ENCODE measurements at regions not wholly inside any gene's neighbourhood (a gene's known extent, or its start where the extent isn't known, plus 50 kb on each side); places are given as distances from the start of the nearest gene placed in this dataset.
"Not testable (repeated sequence)": the region's sequence is repeated elsewhere in the genome, so short reads cannot be mapped to it uniquely, and the experiment has no call there.

DNA sequence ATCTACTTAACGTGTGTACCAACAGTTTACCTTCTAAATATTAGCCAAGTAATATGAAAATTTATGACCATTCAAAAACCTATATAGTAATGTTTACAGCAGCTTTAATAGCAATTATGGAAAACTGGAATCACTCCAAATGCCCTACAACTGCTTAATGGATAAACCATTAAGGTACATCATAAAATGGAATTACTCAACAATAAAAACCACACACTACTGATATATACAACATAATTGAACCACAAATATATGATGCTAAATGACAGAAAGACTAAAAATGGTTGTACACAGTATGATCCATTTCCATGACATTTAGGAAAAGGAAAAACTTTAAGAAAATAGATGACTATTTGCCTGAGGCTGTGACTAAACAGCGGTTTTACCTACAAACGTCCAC lies 467.1 kb upstream of the EPHA6 start:
- Mint-ChIP-seq H3K4me3 (no peak overlapping the region), H3K36me3 (no peaks in the 10 kb centered on the region), H3K27ac (no peak overlapping the region), H3K9me3 (peaks cover 0 to 19% (median 6%) of the 10 kb centered on the region in 9 donors), H3K27me3 (no peaks in the 10 kb centered on the region), H3K4me1 (no peaks in the 10 kb centered on the region)
- ATAC-seq (no peak), DNase-seq (no peak)
- POLR2A ChIA-PET = no interaction called here

- H3K27me3 Mint-ChIP-seq, H3K4me3 Mint-ChIP-seq, H3K4me1 Mint-ChIP-seq, H3K27ac Mint-ChIP-seq, H3K36me3 Mint-ChIP-seq, POLR2A ChIA-PET, DNase-seq, ATAC-seq: not testable (repeated sequence)
- peaks cover 3 to 19% (median 8%) of the 10 kb centered on the region in 9 donors for H3K9me3 Mint-ChIP-seq
Observed at GRCh38 chr3:96351598-96351997, 462.8 kb upstream of the EPHA6 start.

DNA sequence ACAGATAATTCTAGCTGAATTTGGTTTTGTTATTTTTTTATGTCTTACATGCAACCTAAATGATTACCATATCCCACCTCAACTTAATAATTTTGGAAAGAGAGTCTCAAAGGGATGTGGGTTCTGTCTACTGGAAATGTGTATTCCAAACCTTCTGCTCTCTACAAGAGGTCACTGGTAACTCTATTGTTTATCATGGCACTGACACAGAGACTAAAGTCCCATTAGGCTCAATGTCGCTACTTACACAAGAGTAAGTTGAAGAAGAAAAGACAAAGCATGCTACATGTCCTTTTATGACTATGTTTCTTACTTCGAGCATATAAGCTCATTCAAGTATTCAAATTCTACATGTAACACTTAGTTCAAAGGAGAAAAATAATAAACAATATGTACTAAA lies 460.3 kb upstream of the EPHA6 start:
- Mint-ChIP-seq H3K4me3 (no peak overlapping the region), H3K4me1 (no peaks in the 10 kb centered on the region), H3K9me3 (peaks cover 5 to 23% (median 10%) of the 10 kb centered on the region in 9 donors), H3K27ac (no peak overlapping the region), H3K27me3 (no peaks in the 10 kb centered on the region), H3K36me3 (no peaks in the 10 kb centered on the region)
- DNase-seq = no peak
- POLR2A ChIA-PET = no interaction called here
- ATAC-seq = no peak

DNA sequence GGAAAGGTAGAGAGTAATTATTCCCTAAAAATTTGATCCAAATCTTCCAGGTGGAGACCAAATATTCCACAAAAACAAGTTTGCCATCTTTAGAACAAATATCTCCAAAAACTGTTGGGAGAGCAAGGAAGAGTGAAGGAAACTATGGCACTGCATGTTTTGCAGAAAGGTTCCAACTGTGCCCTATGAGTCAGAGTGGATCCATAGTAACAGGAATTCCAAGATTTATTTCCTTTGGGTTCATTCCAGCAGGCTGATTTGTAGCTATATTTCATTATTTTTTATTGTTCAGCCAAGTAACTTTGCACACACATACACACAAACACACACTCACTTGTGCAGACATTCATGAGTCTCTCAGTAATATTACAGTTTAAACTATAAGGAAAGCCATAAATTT lies 459.7 kb upstream of the EPHA6 start:
- no peak for DNase-seq
- ATAC-seq = no peak
- Mint-ChIP-seq H3K27me3 (no peaks in the 10 kb centered on the region), H3K27ac (no peak overlapping the region), H3K9me3 (peaks cover 2 to 23% (median 8%) of the 10 kb centered on the region in 9 donors), H3K4me1 (no peaks in the 10 kb centered on the region), H3K36me3 (no peaks in the 10 kb centered on the region), H3K4me3 (no peak overlapping the region)
- POLR2A ChIA-PET = no interaction called here

DNA sequence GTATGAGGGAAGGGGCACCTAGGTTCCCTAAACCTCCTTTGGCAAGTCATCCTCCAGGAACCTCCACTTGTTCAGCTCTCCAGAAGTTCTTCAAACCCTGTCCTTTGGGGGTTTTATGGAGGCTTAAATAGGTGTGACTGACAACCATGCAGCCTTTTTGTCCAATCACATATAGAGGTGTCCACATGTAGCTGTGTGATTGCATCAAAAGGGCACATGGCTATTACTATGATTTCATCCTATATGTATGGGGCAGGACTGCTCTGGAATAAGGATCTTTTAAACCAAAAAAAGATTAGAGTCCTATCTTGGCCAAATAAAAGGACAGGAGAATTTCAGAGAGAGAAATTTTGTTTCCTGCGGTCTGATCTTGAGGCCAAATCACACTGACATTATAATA lies 453.2 kb upstream of the EPHA6 start:
- H3K4me3 Mint-ChIP-seq = no peak overlapping the region
- H3K9me3 Mint-ChIP-seq = peaks cover under 1 to 32% (median 9%) of the 10 kb centered on the region in 9 donors
- no peaks in the 10 kb centered on the region for H3K4me1 Mint-ChIP-seq
- no peak overlapping the region for H3K27ac Mint-ChIP-seq
- POLR2A ChIA-PET = no interaction called here
- H3K36me3 Mint-ChIP-seq = no peaks in the 10 kb centered on the region
- no peaks in the 10 kb centered on the region for H3K27me3 Mint-ChIP-seq
- ATAC-seq (no peak), DNase-seq (no peak)

DNA sequence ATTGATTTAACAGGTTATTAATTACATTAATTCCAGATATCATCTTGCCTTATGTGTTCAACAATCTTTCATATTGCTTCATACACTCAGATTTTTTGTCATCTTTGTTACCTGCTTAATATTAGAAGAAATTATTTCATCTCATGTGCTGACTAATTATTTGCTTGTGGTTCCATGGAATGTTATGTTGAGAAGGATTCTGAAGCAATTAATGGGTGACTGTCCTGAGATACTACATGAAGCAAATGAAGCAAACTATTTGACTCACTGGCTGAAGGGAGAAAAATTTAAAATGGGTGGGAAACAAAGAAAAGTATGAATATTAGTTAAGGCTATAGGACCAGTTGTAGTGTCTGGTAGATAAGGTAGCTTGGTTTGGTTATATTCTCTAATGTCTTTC lies 443.8 kb upstream of the EPHA6 start:
- Mint-ChIP-seq H3K4me3 (no peak overlapping the region), H3K4me1 (no peaks in the 10 kb centered on the region), H3K27ac (no peak overlapping the region), H3K36me3 (no peaks in the 10 kb centered on the region), H3K9me3 (peaks cover 3 to 31% (median 13%) of the 10 kb centered on the region in 9 donors), H3K27me3 (no peaks in the 10 kb centered on the region)
- DNase-seq = no peak
- no peak for ATAC-seq
- POLR2A ChIA-PET = no interaction called here

- DNase-seq (no peak), ATAC-seq (no peak)
- peaks cover 0 to 21% (median 7%) of the 10 kb centered on the region in 9 donors for H3K9me3 Mint-ChIP-seq
- no peaks in the 10 kb centered on the region for H3K36me3 Mint-ChIP-seq
- POLR2A ChIA-PET = no interaction called here
- H3K4me3 Mint-ChIP-seq = no peak overlapping the region
- no peaks in the 10 kb centered on the region for H3K27me3 Mint-ChIP-seq
- H3K27ac Mint-ChIP-seq = no peak overlapping the region
- H3K4me1 Mint-ChIP-seq = no peaks in the 10 kb centered on the region
Observed at GRCh38 chr3:96410006-96410730, 404.2 kb upstream of the EPHA6 start.

- POLR2A ChIA-PET = no interaction called here
- Mint-ChIP-seq H3K4me3 (no peak overlapping the region), H3K4me1 (no peaks in the 10 kb centered on the region), H3K36me3 (no peaks in the 10 kb centered on the region), H3K9me3 (peaks cover 0 to 10% (median 4%) of the 10 kb centered on the region in 9 donors), H3K27ac (no peak overlapping the region), H3K27me3 (no peaks in the 10 kb centered on the region)
- ATAC-seq (no peak), DNase-seq (no peak)
Observed at GRCh38 chr3:96416549-96417255, 397.7 kb upstream of the EPHA6 start.

GRCh38 chr3:96428097-96428496 lies 386.3 kb upstream of the EPHA6 start:
- no peak overlapping the region for H3K27ac Mint-ChIP-seq
- H3K27me3 Mint-ChIP-seq = no peaks in the 10 kb centered on the region
- no peaks in the 10 kb centered on the region for H3K36me3 Mint-ChIP-seq
- peaks cover 0 to 23% (median 0%) of the 10 kb centered on the region in 9 donors for H3K9me3 Mint-ChIP-seq
- H3K4me1 Mint-ChIP-seq = no peaks in the 10 kb centered on the region
- H3K4me3 Mint-ChIP-seq = no peak overlapping the region
- POLR2A ChIA-PET = no interaction called here
- DNase-seq (no peak), ATAC-seq (no peak)

- POLR2A ChIA-PET = no interaction called here
- H3K27me3 Mint-ChIP-seq = no peaks in the 10 kb centered on the region
- H3K9me3 Mint-ChIP-seq = peaks cover 0 to 15% (median 0%) of the 10 kb centered on the region in 9 donors
- ATAC-seq = no peak
- H3K4me1 Mint-ChIP-seq = no peaks in the 10 kb centered on the region
- no peaks in the 10 kb centered on the region for H3K36me3 Mint-ChIP-seq
- H3K4me3 Mint-ChIP-seq = no peak overlapping the region
- no peak overlapping the region for H3K27ac Mint-ChIP-seq
- no peak for DNase-seq
Observed at GRCh38 chr3:96430079-96430478, 384.3 kb upstream of the EPHA6 start.

DNA sequence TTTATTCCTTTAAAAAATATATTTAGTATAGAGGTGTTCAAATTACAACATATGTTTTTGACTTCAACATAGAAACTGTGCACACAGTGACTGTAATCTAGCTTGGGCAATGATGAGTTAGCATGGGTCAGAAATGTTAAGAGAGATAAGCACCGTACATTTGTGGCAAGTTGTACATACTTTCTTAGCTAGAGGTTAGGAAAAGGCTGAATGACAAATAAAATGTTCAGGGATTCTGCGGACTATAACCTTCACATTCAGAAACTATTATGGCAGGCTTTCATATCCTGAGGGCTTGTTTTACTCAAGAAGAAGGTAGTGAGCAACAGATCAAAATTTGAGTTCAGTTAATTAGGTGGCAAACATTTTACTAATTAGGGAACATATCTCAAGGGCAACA lies 379.7 kb upstream of the EPHA6 start:
- peaks cover 0 to 11% (median 2%) of the 10 kb centered on the region in 9 donors for H3K9me3 Mint-ChIP-seq

DNA sequence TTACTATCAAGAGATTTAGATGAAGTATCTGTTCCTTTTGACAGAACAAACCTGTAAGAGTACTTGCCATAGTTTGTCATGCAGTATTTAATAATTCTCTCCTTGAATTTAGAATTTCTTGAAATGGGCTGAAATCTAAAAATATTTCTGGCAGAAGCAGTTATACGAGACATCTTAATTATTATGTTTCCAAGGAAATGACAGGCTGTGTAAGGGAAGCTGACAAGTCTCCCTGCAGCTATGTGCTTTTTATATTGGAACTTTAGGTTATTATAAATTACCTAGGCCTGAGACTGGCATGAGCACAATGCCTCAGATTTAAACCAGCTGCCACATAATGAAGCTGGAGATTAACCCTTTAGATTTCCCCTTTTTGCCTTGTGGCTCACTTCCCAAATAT lies 365.0 kb upstream of the EPHA6 start:
- POLR2A ChIA-PET = no interaction called here
- no peaks in the 10 kb centered on the region for H3K27me3 Mint-ChIP-seq
- H3K4me3 Mint-ChIP-seq = no peak overlapping the region
- H3K36me3 Mint-ChIP-seq = no peaks in the 10 kb centered on the region
- no peaks in the 10 kb centered on the region for H3K4me1 Mint-ChIP-seq
- DNase-seq (no peak), ATAC-seq (no peak)
- no peak overlapping the region for H3K27ac Mint-ChIP-seq
- H3K9me3 Mint-ChIP-seq = peaks cover 0 to 21% (median 3%) of the 10 kb centered on the region in 9 donors

More for the DNA sequence above, 379.7 kb upstream of the EPHA6 start:
- H3K4me3 Mint-ChIP-seq = no peak overlapping the region
- H3K27ac Mint-ChIP-seq = no peak overlapping the region
- DNase-seq = no peak
- ATAC-seq = no peak
- POLR2A ChIA-PET = no interaction called here
- no peaks in the 10 kb centered on the region for H3K27me3 Mint-ChIP-seq
- no peaks in the 10 kb centered on the region for H3K4me1 Mint-ChIP-seq
- no peaks in the 10 kb centered on the region for H3K36me3 Mint-ChIP-seq

GRCh38 chr3:96449803-96450202 lies 364.6 kb upstream of the EPHA6 start:
- H3K27me3 Mint-ChIP-seq = no peaks in the 10 kb centered on the region
- DNase-seq (no peak), ATAC-seq (no peak)
- POLR2A ChIA-PET = no interaction called here
- no peaks in the 10 kb centered on the region for H3K4me1 Mint-ChIP-seq
- H3K36me3 Mint-ChIP-seq = no peaks in the 10 kb centered on the region
- H3K4me3 Mint-ChIP-seq = no peak overlapping the region
- H3K27ac Mint-ChIP-seq = no peak overlapping the region
- H3K9me3 Mint-ChIP-seq = peaks cover 0 to 21% (median 3%) of the 10 kb centered on the region in 9 donors

DNA sequence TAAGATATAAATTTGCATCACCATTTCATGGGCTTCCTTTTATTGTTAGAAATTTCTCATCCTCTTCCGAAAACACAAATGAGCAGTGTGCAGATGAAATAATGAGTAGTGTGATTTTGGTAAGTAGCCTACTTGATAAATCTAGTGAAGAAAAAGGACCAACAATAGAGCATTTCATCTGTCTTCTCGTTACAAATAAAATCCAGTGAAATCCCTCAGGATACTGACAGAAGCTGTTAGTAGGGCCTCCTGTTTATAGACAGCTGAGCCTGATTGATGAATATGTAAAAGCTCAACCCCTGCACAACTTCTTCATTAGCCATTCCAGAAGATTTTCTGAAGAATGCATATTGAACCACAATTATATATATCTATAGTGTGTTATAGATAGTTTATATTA lies 363.7 kb upstream of the EPHA6 start:
- no peak for ATAC-seq
- H3K4me3 Mint-ChIP-seq = no peak overlapping the region
- H3K4me1 Mint-ChIP-seq = no peaks in the 10 kb centered on the region
- peaks cover 2 to 24% (median 8%) of the 10 kb centered on the region in 9 donors for H3K9me3 Mint-ChIP-seq
- H3K27me3 Mint-ChIP-seq = no peaks in the 10 kb centered on the region
- no peak for DNase-seq
- H3K36me3 Mint-ChIP-seq = no peaks in the 10 kb centered on the region
- POLR2A ChIA-PET = no interaction called here
- no peak overlapping the region for H3K27ac Mint-ChIP-seq

All from naive thymus-derived CD8-positive, alpha-beta T cell (primary cell).